Putamen (tissue), 1 donor: ENCODE measurements at regions not wholly inside any gene's neighbourhood (a gene's known extent, or its start where the extent isn't known, plus 50 kb on each side); places are given as distances from the start of the nearest gene placed in this dataset.
"Not testable (repeated sequence)": the region's sequence is repeated elsewhere in the genome, so short reads cannot be mapped to it uniquely, and the experiment has no call there.

Experiments used
- DNase-seq: peaks from one replicate; pipeline ENCODE4 v3.0.0-alpha.2; 2016; ENCODE audit warnings: low spot score

- DNase-seq = no peak
Observed at GRCh38 chr4:178165251-178165950, 723.2 kb upstream of the AGA start.

- no peak for DNase-seq
Observed at GRCh38 chr4:178165951-178166308, 723.7 kb upstream of the AGA start.

- DNase-seq = no peak
Observed at GRCh38 chr4:178173771-178174170, 731.5 kb upstream of the AGA start.

- DNase-seq = no peak
Observed at GRCh38 chr4:178174756-178175155, 732.5 kb upstream of the AGA start.

- no peak for DNase-seq
Observed at GRCh38 chr4:178185517-178185916, 743.3 kb upstream of the AGA start.

GRCh38 chr4:178192611-178193010 lies 750.4 kb upstream of the AGA start:
- no peak for DNase-seq

- no peak for DNase-seq
Observed at GRCh38 chr4:178196751-178197374, 754.6 kb upstream of the AGA start.

- DNase-seq = no peak
Observed at GRCh38 chr4:178198691-178199090, 756.5 kb upstream of the AGA start.

- DNase-seq = no peak
Observed at GRCh38 chr4:178202422-178202821, 760.2 kb upstream of the AGA start.

- no peak for DNase-seq
Observed at GRCh38 chr4:178205826-178206225, 763.6 kb upstream of the AGA start.

- DNase-seq = no peak
Observed at GRCh38 chr4:178215309-178215708, 773.1 kb upstream of the AGA start.

- no peak for DNase-seq
Observed at GRCh38 chr4:178215763-178216162, 773.5 kb upstream of the AGA start.

- DNase-seq = not testable (repeated sequence)
Observed at GRCh38 chr4:178226421-178226820, 784.2 kb upstream of the AGA start.

- DNase-seq = no peak
Observed at GRCh38 chr4:178233906-178234305, 791.7 kb upstream of the AGA start.

- no peak for DNase-seq
Observed at GRCh38 chr4:178240891-178241290, 798.7 kb upstream of the AGA start.

GRCh38 chr4:178241601-178242118 lies 799.4 kb upstream of the AGA start:
- DNase-seq = no peak

- DNase-seq = no peak
Observed at GRCh38 chr4:178242655-178243054, 800.4 kb upstream of the AGA start.

GRCh38 chr4:178244785-178245184 lies 802.5 kb upstream of the AGA start:
- no peak for DNase-seq

GRCh38 chr4:178255172-178255571 lies 812.9 kb upstream of the AGA start:
- no peak for DNase-seq

- no peak for DNase-seq
Observed at GRCh38 chr4:178258603-178259002, 816.4 kb upstream of the AGA start.

GRCh38 chr4:178259566-178259965 lies 817.3 kb upstream of the AGA start:
- DNase-seq = no peak

- DNase-seq = no peak
Observed at GRCh38 chr4:178264001-178264400, 821.8 kb upstream of the AGA start.

GRCh38 chr4:178271386-178271785 lies 829.1 kb upstream of the AGA start:
- DNase-seq = no peak

- DNase-seq = no peak
Observed at GRCh38 chr4:178273168-178273567, 830.9 kb upstream of the AGA start.
